H1 (cell line): ENCODE measurements at regions not wholly inside any gene's neighbourhood (a gene's known extent, or its start where the extent isn't known, plus 50 kb on each side); places are given as distances from the start of the nearest gene placed in this dataset.

Experiments used
- CTCF ChIA-PET: fragments of 300-600 bp; sonication (Branson Sonifier 250); formaldehyde crosslinking; loops from one replicate; lab custom pipeline; 2021; ENCODE audit not compliant: partially characterized antibody; lab: Charles Lee
- POLR2A ChIA-PET: fragments of 300-600 bp; sonication (Branson Sonifier 250); formaldehyde crosslinking; loops from one replicate; lab custom pipeline; 2021; ENCODE audit warnings: inconsistent platforms; ENCODE audit not compliant: partially characterized antibody; lab: Charles Lee
- DNase-seq, 2 experiments: peaks; one replicate each; pipeline versions ENCODE4 v3.0.0 to v3.0.0-alpha.2; 2010 to 2022; ENCODE audit warnings: low spot score in 2 of 2, low read depth in 1 of 2, mixed read lengths in 1 of 2
- FAIRE-seq: peaks from 2 replicates; lab custom pipeline; 2011; peaks lifted over from hg19 to GRCh38; lab: Jason Lieb, UNC
- H2AFZ ChIP-seq: 2 replicates; pipeline ENCODE4 v1.8.1; 2012; ENCODE audit warnings: low read length, inconsistent platforms
- H2AK5ac ChIP-seq: 2 replicates; pipeline ENCODE4 v1.6.1; 2013; ENCODE audit warnings: low read depth, low read length
- H2BK120ac ChIP-seq: replicated peaks from 2 replicates; pipeline ENCODE3; 2013; ENCODE audit warnings: low read depth, low read length, inconsistent platforms
- H2BK12ac ChIP-seq: 2 replicates; pipeline ENCODE4 v1.6.1; 2013; ENCODE audit warnings: low read depth, low read length
- H2BK15ac ChIP-seq: 2 replicates; pipeline ENCODE4 v1.6.1; 2013; ENCODE audit warnings: low read length
- H2BK20ac ChIP-seq: 2 replicates; pipeline ENCODE4 v1.6.1; 2013; ENCODE audit warnings: low read length
- H2BK5ac ChIP-seq: 2 replicates; pipeline ENCODE4 v1.6.1; 2013; ENCODE audit warnings: low read depth, low read length
- H3K14ac ChIP-seq: 2 replicates; pipeline ENCODE4 v1.6.1; 2013; ENCODE audit warnings: inconsistent platforms; ENCODE audit not compliant: insufficient read length
- H3K18ac ChIP-seq: 2 replicates; pipeline ENCODE4 v1.6.1; 2013; ENCODE audit warnings: low read length; ENCODE audit errors: extremely low read depth
- H3K23ac ChIP-seq: 2 replicates; pipeline ENCODE4 v1.6.1; 2013; ENCODE audit warnings: inconsistent platforms; ENCODE audit not compliant: insufficient read length
- H3K23me2 ChIP-seq: 2 replicates; pipeline ENCODE4 v1.6.1; 2013; ENCODE audit warnings: low read depth, low read length
- H3K27ac ChIP-seq: 2 replicates; pipeline ENCODE4 v1.6.1; 2011; ENCODE audit warnings: low read depth, low read length, inconsistent platforms
- H3K27me3 ChIP-seq, 4 experiments: replicated peaks in 1 of 4; 1 replicate in 1 of 4; 2 replicates in 3 of 4; pipeline versions ENCODE4 v1.6.1 to v1.8.1; 2011 to 2013; ENCODE audit warnings: low read length in 3 of 4, mild to moderate bottlenecking in 3 of 4, inconsistent platforms in 2 of 4, mixed read lengths in 2 of 4, moderate library complexity in 1 of 4; ENCODE audit not compliant: control insufficient read depth in 3 of 4, insufficient read depth in 3 of 4; ENCODE audit errors: extremely low read depth in 1 of 4
- H3K36me3 ChIP-seq, 4 experiments: 2 replicates each; pipeline versions ENCODE4 v1.6.1 to v1.8.1; 2011 to 2013; ENCODE audit warnings: mild to moderate bottlenecking in 4 of 4, low read length in 3 of 4, moderate library complexity in 2 of 4, control low read depth in 1 of 4, inconsistent platforms in 1 of 4; ENCODE audit not compliant: insufficient read depth in 4 of 4, control insufficient read depth in 2 of 4
- H3K4ac ChIP-seq: replicated peaks from 2 replicates; pipeline ENCODE3; 2013; ENCODE audit warnings: low read length, low read depth, mixed read lengths, inconsistent platforms; ENCODE audit not compliant: insufficient read length
- H3K4me1 ChIP-seq, 4 experiments: replicated peaks in 1 of 4; 1 replicate in 1 of 4; 2 replicates in 3 of 4; pipeline versions ENCODE4 v1.6.1 to v1.8.1; 2011 to 2013; ENCODE audit warnings: low read length in 3 of 4, inconsistent platforms in 2 of 4, mixed read lengths in 1 of 4; ENCODE audit not compliant: insufficient read depth in 4 of 4, control insufficient read depth in 3 of 4
- H3K4me2 ChIP-seq, 2 experiments: 2 replicates each; pipeline versions ENCODE4 v1.6.1 to v1.8.1; 2011 to 2013; ENCODE audit warnings: low read depth in 2 of 2, low read length in 2 of 2, control low read depth in 1 of 2, inconsistent platforms in 1 of 2, mild to moderate bottlenecking in 1 of 2; ENCODE audit not compliant: insufficient read depth in 1 of 2
- H3K4me3 ChIP-seq, 4 experiments: fragments of 200-600, 300-600 bp in 1 of 4; sonication (generic), shearing (Covaris generic), sonication (Bioruptor Twin) in 1 of 4; 2 replicates each; pipeline versions ENCODE4 v1.5.1 to v1.8.1; 2011 to 2016; ENCODE audit warnings: low read length in 4 of 4, low read depth in 3 of 4, control low read depth in 2 of 4, inconsistent platforms in 2 of 4, mild to moderate bottlenecking in 2 of 4, mixed read lengths in 1 of 4, moderate library complexity in 1 of 4; ENCODE audit not compliant: insufficient read depth in 2 of 4; ENCODE audit errors: extremely low read depth in 1 of 4
- H3K56ac ChIP-seq: replicated peaks from 2 replicates; pipeline ENCODE3; 2013; ENCODE audit warnings: low read depth, mild to moderate bottlenecking, mixed read lengths, low read length, inconsistent platforms; ENCODE audit not compliant: insufficient read length
- H3K79me1 ChIP-seq: 2 replicates; pipeline ENCODE4 v1.6.1; 2013; ENCODE audit warnings: low read depth, low read length, control low read depth
- H3K79me2 ChIP-seq, 2 experiments: 2 replicates each; pipeline versions ENCODE4 v1.6.1 to v1.8.1; 2012 to 2013; ENCODE audit warnings: low read length in 2 of 2, mild to moderate bottlenecking in 2 of 2, inconsistent platforms in 1 of 2; ENCODE audit not compliant: insufficient read depth in 2 of 2, control insufficient read depth in 1 of 2
- H3K9ac ChIP-seq, 4 experiments: replicated peaks in 1 of 4; 1 replicate in 1 of 4; 2 replicates in 3 of 4; pipeline versions ENCODE4 v1.6.1 to v1.8.1; 2011 to 2013; ENCODE audit warnings: low read depth in 3 of 4, low read length in 3 of 4, control low read depth in 2 of 4, mild to moderate bottlenecking in 2 of 4, moderate library complexity in 2 of 4, inconsistent platforms in 1 of 4; ENCODE audit errors: extremely low read depth in 1 of 4
- H3K9me3 ChIP-seq, 2 experiments: 2 replicates each; pipeline versions ENCODE4 v1.6.1 to v1.8.1; 2012 to 2013; ENCODE audit warnings: mild to moderate bottlenecking in 2 of 2, moderate library complexity in 2 of 2, control low read depth in 1 of 2, inconsistent platforms in 1 of 2, low read depth in 1 of 2, low read length in 1 of 2, mixed read lengths in 1 of 2; ENCODE audit not compliant: insufficient read depth in 2 of 2
- H4K20me1 ChIP-seq, 2 experiments: replicated peaks in 1 of 2; 2 replicates each; pipeline versions ENCODE3 to v1.8.1; 2011 to 2013; ENCODE audit warnings: inconsistent platforms in 2 of 2, low read length in 2 of 2, mild to moderate bottlenecking in 1 of 2; ENCODE audit not compliant: insufficient read depth in 2 of 2, control insufficient read depth in 1 of 2
- H4K5ac ChIP-seq: 2 replicates; pipeline ENCODE4 v1.6.1; 2013; ENCODE audit warnings: low read length, low read depth, mixed read lengths, inconsistent platforms; ENCODE audit not compliant: insufficient read length
- H4K8ac ChIP-seq: 2 replicates; pipeline ENCODE4 v1.8.0; 2013; ENCODE audit warnings: mild to moderate bottlenecking, moderate library complexity, low read length, inconsistent platforms; ENCODE audit not compliant: insufficient read depth; ENCODE audit errors: extremely low read depth
- H4K91ac ChIP-seq: replicated peaks from 2 replicates; pipeline ENCODE3; 2013; ENCODE audit warnings: low read length, mixed read lengths, inconsistent platforms; ENCODE audit not compliant: insufficient read length
- ATF3 ChIP-seq: IDR thresholded peaks from 2 replicates; pipeline ENCODE4 v1.6.1; 2011; ENCODE audit warnings: low read depth, mild to moderate bottlenecking, low read length; ENCODE audit not compliant: insufficient read depth
- BACH1 ChIP-seq: IDR thresholded peaks from 2 replicates; pipeline ENCODE4 v1.6.1; 2012; ENCODE audit warnings: low read length, improper control_type of control experiment
- BCL11A ChIP-seq, 2 experiments: IDR thresholded peaks; one replicate each; pipeline ENCODE4 v1.6.1; 2011; ENCODE audit warnings: low read depth in 2 of 2, low read length in 2 of 2, mild to moderate bottlenecking in 2 of 2
- BRCA1 ChIP-seq: IDR thresholded peaks from 2 replicates; pipeline ENCODE4 v1.6.1; 2012; ENCODE audit warnings: low read depth, low read length, improper control_type of control experiment
- CBX8 ChIP-seq: fragments of 300-800, 300-1000 bp; sonication (generic); IDR thresholded peaks from 2 replicates; pipeline ENCODE4 v1.7.1; 2016; ENCODE audit warnings: low read depth, low read length, borderline replicate concordance
- CREB1 ChIP-seq: IDR thresholded peaks from 2 replicates; pipeline ENCODE4 v1.6.1; 2012; ENCODE audit warnings: inconsistent platforms
- CTBP2 ChIP-seq: IDR thresholded peaks from 2 replicates; pipeline ENCODE4 v1.7.0; 2011; ENCODE audit warnings: borderline replicate concordance, mild to moderate bottlenecking, moderate library complexity, mixed read lengths, low read length; ENCODE audit not compliant: insufficient read depth, insufficient read length
- GABPA ChIP-seq: IDR thresholded peaks from 2 replicates; pipeline ENCODE4 v1.6.1; 2011; ENCODE audit warnings: mild to moderate bottlenecking, low read length, moderate library complexity, borderline replicate concordance; ENCODE audit not compliant: insufficient read depth
- KDM1A ChIP-seq: fragments of 200-600, 300-600 bp; sonication (generic); IDR thresholded peaks from 2 replicates; pipeline ENCODE4 v1.7.1; 2016; ENCODE audit warnings: mild to moderate bottlenecking, low read length, borderline replicate concordance
- MAFK ChIP-seq: IDR thresholded peaks from 2 replicates; pipeline ENCODE4 v1.6.1; 2012; ENCODE audit warnings: low read depth, mild to moderate bottlenecking, improper control_type of control experiment, low read length
- PHF8 ChIP-seq: fragments of 200-600 bp; sonication (generic); conservative IDR thresholded peaks from 2 replicates; pipeline ENCODE4 v1.7.1; 2012; ENCODE audit warnings: low read depth, mild to moderate bottlenecking, inconsistent platforms, low read length, moderate library complexity
- SP1 ChIP-seq: IDR thresholded peaks from 2 replicates; pipeline ENCODE4 v1.6.1; 2011; ENCODE audit warnings: low read depth, low read length
- TAF7 ChIP-seq: optimal IDR thresholded peaks from 2 replicates; pipeline ENCODE3; 2011; ENCODE audit warnings: low read depth, mild to moderate bottlenecking, inconsistent platforms, low read length, moderate library complexity, borderline replicate concordance
- WGBS, 2 experiments: shearing (Covaris generic) in 1 of 2; methylation state at CpG; one replicate each; pipeline versions ENCODE4 v1.1.6 to v1.1.7; 2013 to 2015; ENCODE audit warnings: low lambda C conversion rate in 2 of 2, mixed read lengths in 2 of 2, inconsistent platforms in 1 of 2, low coverage in 1 of 2, missing lambda C conversion rate in 1 of 2; ENCODE audit not compliant: insufficient replicate concordance in 2 of 2, insufficient coverage in 1 of 2, insufficient read length in 1 of 2; ENCODE audit errors: extremely low coverage in 1 of 2, missing lambda C conversion rate in 1 of 2; 5-methylcytosine and 5-hydroxymethylcytosine counted together

- no peak overlapping the region for H3K14ac ChIP-seq
- CTCF ChIA-PET, result interaction anchor here (1.2 kb wide), 1 partner anchor 12 kb away, joined by 3 read pairs; no protein-coding TSS in a partner anchor
- H2AK5ac ChIP-seq, result no peak overlapping the region
- FAIRE-seq (no peak), DNase-seq (no peak)
- H3K4ac ChIP-seq, result no peak overlapping the region
- H3K27me3 ChIP-seq, result no peaks in the 10 kb centered on the region
- no peak overlapping the region for H4K91ac ChIP-seq
- no peak overlapping the region for H3K56ac ChIP-seq
- no peak overlapping the region for H2BK15ac ChIP-seq
- H3K36me3 ChIP-seq, result no peaks in the 10 kb centered on the region
- no peak overlapping the region for H3K9ac ChIP-seq
- H3K18ac ChIP-seq, result no peak overlapping the region
- no peak overlapping the region for H2BK20ac ChIP-seq
- POLR2A ChIA-PET, result no interaction called here
- no peak overlapping the region for H2BK120ac ChIP-seq
- no peaks in the 10 kb centered on the region for H3K79me2 ChIP-seq
- no peaks in the 10 kb centered on the region for H4K20me1 ChIP-seq
- no peak overlapping the region for H2BK5ac ChIP-seq
- no peaks in the 10 kb centered on the region for H3K9me3 ChIP-seq
- WGBS, 2 experiments, result 92% methylated on average over 3 of the region's 3 CpGs; no CpG with 5 or more reads in 1 of the 2 experiments
- no peak overlapping the region for H3K4me2 ChIP-seq
- H3K4me3 ChIP-seq, result no peak overlapping the region
- H3K23me2 ChIP-seq, result no peaks in the 10 kb centered on the region
- H2AFZ ChIP-seq, result no peak overlapping the region
- H2BK12ac ChIP-seq, result no peak overlapping the region
- H3K27ac ChIP-seq, result no peak overlapping the region
- no peaks in the 10 kb centered on the region for H3K79me1 ChIP-seq
- H3K23ac ChIP-seq, result no peak overlapping the region
- no peak overlapping the region for H4K8ac ChIP-seq
- H3K4me1 ChIP-seq, result peaks cover 0 to 5% (median 2%) of the 10 kb centered on the region in 4 experiments; a peak in 1 of 7 replicates
- no peak overlapping the region for H4K5ac ChIP-seq
- TF ChIP-seq TAF7 (no peak), GABPA (no peak), BRCA1 (no peak), CTBP2 (no peak), CREB1 (no peak), PHF8 (no peak), BACH1 (no peak), SP1 (no peak), ATF3 (no peak), CBX8 (no peak), MAFK (no peak), BCL11A (IDR thresholded peaks at IDR 0.05; ENCODE audit: low read depth in 2 of 2, low read length in 2 of 2) (no peak), KDM1A (no peak)
These were observed 130.9 kb upstream of the MPPED2 start for GRCh38 chr11:30717009-30717408.
